NCI-H748 (cell line): ENCODE measurements at regions not wholly inside any gene's neighbourhood (a gene's known extent, or its start where the extent isn't known, plus 50 kb on each side); places are given as distances from the start of the nearest gene placed in this dataset.
"Not testable (repeated sequence)": the region's sequence is repeated elsewhere in the genome, so short reads cannot be mapped to it uniquely, and the experiment has no call there.

Experiments
- DNase-seq: peaks from one replicate; lab custom pipeline; 2025; ENCODE audit not compliant: unreplicated experiment; lab: John Stamatoyannopoulos, UW

DNA sequence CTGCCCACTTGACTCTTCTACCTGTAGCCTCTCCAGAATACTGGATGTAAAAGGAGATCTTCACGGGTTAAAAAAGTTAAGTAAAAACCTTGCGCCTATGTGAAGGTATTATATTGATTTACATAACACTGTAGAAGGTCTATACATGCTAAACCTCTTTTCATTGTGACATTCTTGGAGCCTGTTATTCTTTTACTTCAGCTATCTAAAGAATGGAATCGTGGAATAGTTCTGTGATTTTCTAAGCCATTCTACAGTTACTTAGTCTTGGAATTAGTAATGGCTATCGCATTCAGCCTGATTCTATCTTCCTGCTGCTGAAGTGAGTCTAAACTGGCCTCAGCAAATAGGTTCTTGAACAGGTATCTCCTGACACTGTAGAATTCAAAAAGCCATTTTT is 430.0 kb upstream of the DPH6 start:
- no peak for DNase-seq

DNA sequence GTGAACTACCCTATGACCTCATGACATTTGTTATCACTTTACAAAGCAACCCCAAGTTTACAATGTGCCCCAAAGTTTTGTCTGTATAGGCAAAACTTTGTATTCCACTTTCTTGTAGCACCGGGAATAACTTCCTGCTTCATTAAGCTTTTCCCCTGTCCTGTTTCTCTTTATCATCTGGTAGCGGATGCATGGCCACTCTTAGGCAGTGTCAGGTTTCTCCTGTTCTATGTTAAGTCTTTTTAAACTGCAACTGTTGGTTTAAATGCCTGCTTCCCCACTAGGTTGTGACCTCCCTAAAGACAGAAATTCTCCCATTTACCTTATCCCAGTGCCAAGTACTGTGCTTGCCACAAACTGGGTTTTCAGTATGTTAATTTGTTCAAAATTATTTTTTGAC is 433.6 kb upstream of the DPH6 start:
- DNase-seq: no peak

DNA sequence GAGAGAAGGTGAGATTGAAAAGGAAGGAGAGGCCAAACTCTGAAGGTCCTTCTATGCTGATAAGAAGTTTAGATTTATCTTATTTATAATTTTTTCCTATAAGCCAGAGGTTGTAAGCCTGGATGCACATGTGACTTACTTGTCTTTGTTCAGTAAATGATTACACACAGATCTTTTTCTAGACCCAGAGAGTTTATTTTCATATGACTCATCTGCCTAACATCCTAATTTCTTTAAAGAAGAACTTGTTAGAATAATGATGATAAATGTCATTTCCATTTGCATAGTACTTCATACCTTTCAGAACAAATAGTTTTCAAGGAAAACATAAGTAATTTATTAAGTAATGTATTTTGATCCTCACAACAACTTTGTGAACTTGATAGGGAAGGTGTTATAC is 434.8 kb upstream of the DPH6 start:
- no peak for DNase-seq

DNA sequence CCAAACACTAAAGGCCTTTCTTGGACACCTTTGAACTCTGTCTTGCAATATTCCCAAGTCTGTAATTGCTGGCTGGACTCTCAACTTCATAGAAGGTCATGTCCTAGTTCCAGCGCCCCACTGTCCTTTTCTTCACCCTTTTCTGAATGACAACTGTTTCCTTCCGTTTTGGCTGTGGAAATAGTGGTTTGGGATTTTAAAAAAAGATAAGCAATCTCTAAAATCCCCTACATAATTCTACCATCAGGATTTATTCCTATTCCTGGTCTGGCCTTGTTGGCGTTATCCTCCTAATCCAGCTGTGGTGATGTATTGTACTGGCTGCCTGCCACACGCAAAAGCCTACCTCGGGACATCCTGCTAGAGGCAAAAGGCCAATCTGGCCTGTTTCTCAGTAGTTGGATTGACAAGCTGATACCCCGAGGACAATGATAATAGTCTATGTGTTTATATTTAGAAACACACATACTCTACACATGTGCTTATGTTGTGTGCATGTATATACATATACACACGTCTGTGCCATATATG is 440.3 kb upstream of the DPH6 start:
- no peak for DNase-seq

DNA sequence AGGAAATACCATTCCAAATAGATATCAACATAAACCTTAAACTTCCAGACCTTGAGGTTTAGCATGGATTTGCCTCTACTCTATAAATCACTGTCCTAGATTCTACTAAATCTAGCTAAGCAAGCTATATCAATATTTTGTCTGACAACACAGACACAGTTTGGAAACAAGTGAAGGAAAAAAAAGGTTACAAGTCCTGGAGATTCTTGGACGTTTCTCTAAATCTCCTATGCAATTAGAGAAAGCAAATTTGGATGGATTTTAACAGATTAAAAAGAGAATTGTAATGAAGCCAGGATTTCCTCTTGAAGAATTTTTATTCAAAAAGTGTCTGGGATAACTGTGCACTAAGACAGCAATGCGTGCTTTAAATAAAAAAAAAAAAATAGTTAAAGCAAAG is 441.1 kb upstream of the DPH6 start:
- no peak for DNase-seq

DNA sequence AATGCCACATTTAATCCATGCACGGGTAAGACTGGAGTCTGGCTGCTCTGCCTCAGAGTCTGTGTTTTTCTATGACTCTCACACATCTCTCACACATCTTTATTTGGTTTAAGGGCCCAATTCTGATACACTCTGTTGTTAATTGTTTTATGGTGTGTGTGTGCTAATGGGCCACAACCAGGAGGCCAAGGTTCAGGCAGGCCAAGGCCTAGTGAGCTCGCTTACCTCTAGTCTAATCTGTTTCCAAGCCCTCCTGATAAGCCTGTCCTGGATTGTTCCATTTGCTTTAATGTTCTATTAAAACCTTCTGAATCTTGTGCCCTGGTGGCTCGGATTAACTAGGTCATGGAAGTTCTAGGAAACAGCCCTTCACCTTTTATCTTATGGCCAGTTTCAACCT is 445.4 kb upstream of the DPH6 start:
- DNase-seq: no peak

DNA sequence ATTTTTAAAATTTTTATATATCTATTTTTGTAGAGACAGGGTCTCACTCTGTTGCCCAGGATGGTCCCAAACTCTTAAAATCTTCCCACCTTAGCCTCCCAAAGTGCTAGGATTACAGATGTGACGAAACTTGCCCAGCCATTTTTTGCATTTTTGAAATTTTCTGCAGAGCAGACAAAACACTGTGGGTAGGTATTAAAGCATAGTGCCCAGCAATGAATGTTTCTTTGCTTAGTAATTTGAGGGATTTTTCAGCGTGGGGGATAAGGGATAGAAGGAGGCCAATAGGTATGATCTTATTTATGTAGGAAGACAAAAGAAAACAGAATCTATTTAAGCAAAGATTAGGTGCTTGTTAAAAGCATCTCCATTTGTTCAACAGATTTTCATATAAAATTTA is 446.8 kb upstream of the DPH6 start:
- no peak for DNase-seq

DNA sequence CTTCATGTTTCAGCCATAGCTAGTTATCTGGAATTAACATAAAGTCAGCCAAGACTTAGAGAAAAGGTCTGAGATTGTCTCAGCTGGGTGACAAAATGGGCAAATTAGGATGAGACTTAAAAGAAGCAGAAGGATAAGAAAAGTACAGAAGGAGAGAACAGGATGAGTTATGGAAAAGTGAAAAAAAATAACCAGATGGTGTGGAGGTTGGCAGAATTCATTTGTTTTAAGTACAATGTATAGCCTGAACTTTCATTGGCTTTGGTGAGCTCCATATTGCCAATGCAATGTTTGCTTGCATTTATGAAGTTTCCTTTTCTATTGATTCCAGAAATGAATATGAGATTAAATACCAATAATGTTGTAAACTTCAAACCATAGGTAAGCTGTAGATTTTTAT is 447.2 kb upstream of the DPH6 start:
- no peak for DNase-seq

DNA sequence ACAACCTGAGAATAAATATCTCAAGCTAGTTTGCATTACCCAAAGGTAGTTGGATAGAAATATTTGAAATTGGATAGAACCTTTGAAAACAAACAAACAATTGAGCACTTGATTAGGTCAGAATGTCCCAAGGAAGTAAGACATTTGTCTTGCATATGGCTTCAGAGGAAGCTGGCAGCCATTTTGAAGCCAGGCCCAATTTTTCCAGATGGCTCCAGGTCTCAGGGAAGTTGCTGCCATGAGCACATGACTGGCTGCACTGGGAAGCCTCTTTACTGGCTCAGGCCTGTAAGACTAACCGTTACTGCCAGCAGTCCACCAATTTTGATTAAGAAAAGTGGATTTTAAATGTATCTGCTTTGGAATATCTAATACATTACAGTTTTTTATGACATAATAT is 448.9 kb upstream of the DPH6 start:
- DNase-seq: no peak

DNA sequence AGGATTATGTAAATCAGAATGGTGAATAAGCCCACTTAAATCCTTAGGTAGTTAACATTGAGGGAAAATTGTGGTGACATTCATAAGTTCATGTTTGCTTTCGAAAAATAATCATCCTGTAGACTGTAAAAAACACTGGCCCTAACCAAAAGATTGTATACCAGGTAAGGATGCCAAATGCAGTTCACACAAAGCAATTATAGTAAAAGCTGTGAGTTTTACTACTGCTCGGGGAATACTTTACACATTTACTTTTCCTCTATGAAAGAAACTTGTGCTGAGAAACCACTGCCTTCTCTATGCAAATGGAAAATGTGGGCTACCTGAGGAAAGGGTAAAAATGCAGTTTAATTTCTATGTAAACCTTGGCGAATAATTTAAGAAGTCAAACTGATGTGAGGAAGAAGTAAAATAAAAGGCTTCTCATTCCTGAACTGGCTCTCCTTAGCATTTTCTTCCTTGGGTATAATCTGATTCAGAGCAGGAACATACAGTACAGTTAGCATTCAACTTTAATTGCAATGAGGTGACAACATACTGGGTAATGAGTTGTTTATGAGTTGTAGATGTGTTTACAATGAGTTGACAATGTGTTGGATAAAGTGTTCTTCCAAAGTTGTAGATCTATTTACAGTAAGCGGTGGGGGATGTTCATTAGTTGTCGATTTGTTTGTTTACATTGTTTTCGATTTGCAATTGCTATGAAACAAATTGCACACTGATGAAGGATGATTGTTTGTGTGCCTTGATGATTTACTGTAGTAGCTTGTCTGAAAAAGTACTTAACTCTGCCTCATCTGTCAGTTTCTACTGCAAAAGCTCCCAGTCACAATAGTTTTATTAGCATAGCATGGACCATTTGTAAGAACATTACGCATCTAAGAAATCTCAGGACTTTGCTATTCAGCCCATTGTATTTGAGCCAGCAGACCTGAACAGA is 453.0 kb upstream of the DPH6 start:
- DNase-seq: no peak

DNA sequence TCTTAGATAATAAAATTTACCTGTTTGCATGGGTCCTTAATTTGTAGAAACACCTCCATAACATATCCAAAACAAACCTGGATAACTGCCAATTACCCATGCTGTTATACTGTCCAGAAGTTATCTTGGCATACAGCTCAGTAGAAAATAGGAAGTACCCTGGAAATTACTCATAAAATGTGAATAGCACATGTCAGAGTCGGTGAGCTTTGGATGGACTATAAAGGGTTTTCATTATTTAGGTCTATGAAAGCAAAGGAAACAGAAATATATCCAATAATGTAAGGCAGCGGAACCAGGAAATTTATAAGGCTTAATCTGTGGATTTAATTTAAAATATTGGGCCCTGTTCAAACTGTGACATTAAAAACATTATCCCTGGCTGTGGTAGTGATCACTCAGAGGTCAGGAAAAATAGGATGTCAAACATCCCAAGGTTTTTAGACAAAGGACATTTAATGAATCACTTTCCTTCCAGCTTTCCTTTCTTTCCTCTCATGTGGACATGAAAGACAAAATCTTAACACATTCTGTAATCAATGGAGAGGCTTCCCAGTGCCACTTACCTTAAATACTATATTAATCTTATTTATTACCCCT is 459.0 kb upstream of the DPH6 start:
- DNase-seq: no peak

DNA sequence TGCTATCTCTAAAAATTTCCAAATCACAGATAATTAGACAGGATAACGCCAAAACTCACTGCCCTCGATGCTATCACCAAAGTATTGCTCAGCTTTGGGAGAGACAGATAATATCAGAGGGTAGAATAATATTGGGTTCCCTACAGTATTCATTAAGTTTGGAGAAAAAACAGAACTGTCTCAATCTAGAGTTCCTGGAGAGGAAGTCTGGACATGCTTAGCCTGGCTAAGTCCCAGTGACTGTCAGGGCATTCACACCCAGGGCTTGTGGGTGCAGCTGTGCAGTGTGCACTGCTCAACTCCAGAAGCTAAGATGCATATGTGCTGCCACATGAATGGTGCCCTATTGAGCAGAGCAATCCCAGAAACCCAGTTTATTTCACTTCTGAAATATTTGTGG is 459.6 kb upstream of the DPH6 start:
- DNase-seq: no peak

DNA sequence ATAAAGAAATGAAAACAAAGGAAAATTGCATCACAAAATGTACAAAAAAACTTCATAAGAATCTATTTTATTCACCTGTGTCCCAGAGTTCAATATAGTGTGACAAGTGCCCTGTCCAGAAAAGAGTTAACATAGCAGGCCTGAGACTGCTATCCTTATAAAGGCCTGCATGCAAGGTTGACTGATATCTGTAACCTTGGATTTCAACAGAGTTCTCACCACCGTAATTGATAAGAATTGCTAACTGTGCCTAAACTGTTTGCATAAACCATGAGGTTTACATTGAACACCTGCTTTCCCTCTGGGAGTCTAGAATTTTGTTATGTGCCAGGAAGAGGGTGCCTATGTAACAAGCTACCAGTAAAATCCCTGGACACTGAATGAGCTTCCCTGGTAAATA is 461.7 kb upstream of the DPH6 start:
- DNase-seq: no peak

DNA sequence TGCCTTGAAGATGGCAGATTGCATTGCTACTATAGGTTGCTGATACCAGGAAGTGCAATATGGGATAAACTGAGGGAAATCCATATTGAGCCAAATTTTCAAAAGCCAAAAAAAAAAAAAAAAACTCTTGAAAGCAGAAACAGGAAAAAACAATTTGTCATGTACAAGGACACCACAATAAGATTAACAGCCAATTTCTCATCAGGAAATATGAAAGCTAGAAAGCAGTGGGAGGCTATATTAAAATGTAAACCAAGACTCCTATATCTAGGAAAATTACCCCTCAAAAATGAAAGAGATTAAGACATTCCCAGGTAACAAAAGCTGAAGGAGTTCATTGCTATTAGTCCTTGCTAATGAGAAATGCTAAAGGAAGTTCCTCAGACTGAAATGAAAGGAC is 462.8 kb upstream of the DPH6 start:
- no peak for DNase-seq

DNA sequence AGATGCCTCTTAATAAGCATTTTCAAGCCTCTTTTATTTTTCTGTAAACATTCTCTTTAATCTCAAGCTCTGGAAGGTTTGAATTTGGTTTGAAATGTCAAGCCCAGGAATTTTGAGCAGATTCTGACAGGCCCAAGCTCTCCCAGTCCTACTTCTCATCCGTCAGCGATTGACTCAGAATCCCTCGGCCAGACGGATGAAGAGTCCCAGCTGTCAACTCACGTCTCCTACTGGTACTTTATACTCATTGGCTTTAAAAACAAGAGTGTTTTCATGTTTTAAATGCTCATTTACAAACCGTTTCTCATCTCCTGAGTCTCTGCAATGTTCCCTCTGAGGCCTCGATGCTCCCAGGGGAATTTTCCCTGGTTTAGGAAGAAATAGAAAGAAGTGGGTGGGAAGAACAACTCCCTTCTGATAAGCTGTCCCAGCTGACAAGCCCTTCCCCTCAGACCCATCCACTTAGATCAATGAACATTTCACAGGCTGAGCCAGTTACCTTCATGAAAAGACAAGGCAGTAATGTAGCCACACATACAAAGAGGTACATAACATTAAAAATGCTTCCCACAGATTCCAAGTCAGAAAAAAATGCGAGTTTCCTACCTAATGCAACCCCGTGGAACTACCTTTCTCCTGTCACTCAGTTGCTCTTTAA is 478.2 kb upstream of the DPH6 start:
- no peak for DNase-seq

DNA sequence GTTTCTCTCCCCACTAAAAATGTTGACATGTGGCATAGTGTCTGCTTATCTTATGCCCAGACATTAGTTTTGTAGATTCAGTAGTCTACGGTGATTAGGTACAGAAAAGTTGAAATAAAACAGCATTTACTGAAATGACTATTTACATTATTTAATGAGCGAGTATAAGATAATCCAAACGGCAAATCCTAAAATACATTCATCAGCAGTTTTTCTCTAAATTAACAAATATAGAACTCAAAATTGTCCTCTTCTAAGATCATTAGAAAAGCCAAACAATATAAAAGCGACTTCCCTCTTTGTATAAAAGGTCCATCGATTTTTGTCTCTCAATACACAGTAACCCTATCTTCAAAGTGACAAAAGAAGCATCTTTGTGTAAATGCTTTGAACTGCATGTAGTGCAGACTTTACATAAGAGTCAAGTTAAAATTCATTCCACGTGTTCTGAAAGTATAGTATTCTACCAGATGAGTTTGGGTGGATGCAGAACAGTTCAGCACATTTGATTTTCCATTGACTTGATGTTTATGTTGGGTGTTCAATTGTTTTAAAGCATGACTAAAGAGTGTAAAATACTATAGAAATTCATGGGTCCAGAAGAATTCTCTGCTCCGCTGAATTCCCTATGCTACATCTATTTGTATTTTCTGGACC is 480.8 kb upstream of the DPH6 start:
- no peak for DNase-seq

DNA sequence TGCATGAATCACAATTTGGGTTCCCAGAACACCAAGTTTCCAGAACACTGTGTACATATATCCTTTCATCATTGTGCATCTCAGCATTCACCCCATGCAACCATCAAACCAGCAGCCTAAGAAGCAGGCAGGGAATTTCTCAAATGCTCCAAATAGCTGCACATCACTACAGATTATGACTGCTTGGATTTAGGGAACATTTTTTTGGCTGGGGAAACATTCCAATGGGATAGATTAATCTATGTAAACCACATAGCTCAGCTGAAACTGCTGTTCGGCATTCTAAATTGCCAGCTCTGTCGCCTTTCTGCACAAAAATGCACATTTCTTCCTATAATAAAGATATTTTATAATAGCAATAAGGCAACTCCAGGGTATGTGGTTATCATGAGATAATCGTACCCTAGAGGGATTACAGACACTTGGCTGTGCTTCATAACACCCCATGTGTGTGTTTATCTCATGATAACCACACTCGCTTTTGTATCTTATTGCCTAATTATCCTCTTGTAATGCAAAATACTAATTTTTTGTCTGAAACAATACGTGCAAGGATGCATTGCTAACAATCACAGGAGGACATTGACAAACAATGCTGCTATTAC is 483.7 kb upstream of the DPH6 start:
- DNase-seq: no peak

DNA sequence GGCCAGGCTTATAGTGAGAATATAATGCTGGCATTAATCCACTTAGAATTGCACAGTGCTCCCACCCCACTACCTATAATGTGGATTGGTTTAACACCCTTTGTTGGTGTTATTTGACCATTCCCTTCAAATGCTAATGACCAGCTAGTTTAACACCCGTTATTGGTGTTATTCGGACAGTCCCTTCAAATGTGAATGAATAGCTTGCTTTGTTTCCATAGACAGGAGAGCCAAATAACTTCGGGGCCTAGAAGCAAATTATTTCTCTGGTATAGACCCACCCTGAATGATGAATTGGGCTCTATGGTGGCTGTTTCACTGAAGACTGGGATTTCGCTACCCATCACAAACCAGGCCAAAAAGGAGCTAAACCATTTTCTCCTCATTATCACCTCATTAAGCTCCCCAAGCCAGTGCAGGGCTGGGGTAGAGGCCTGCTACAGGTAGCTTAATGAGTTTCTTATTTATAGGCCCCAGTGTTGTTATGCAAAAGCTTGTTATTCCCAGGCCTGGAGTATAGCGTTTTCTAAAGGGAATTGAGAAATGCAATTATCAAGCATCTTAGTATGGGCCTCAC is 494.1 kb upstream of the DPH6 start:
- no peak for DNase-seq

DNA sequence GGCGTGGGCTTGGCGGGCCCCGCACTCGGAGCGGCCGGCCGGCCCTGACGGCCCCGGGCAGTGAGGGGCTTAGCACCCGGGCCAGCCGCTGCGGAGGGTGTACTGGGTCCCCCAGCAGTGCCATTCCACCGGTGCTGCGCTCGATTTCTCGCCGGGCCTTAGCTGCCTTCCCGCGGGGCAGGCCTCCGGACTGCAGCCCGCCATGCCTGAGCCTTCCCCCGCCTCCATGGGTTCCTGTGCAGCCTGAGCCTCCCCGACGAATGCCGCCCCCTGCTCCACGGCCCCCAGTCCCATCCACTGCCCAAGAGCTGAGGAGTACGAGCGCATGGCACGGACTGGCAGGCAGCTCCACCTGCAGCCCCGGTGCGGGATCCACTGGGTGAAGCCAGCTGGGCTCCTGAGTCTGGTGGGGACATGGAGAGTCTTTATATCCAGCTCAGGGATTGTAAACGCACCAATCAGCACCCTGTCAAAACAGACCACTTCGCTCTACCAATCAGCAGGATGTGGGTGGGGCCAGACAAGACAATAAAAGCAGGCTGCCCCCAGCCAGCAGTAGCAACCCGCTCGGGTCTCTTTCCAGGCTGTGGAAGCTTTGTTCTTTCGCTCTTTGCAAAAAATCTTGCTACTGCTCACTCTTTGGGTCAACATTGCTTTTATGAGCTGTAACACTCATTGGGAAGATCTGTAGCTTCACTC is 501.2 kb upstream of the DPH6 start:
- not testable (repeated sequence) for DNase-seq

DNA sequence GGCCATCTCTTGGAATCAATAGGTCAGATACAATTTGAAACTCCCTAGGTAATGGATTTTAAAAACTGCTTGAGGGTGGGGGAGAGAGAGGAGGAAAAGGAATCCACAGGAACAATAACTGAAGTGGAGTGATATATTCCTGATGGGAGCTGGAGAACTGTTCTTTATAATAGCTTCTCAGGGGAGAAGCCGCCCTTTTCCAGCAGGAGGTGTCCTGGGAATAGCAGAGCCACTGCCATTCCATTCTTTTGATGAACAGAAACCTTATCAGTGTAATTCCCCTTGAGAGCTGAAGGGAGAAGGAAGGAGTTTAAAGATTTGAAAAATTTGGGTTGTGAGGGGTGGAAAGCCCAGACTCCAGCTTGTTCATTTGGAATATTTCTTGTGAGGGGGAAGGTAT is 504.9 kb upstream of the DPH6 start:
- no peak for DNase-seq
